Peyer's patch (tissue), 4 donors: ENCODE measurements at regions not wholly inside any gene's neighbourhood (a gene's known extent, or its start where the extent isn't known, plus 50 kb on each side); places are given as distances from the start of the nearest gene placed in this dataset.

ENCODE experiments used
- DNase-seq, 3 donors: peaks; one replicate each; pipeline ENCODE4 v3.0.0-alpha.2; 2017 to 2019
- H3K27ac ChIP-seq, 4 donors: fragments of 200-600 bp; sonication (generic); one replicate each; pipeline ENCODE4 v1.5.1; 2016 to 2019
- H3K27me3 ChIP-seq, 2 donors: fragments of 200-600 bp; sonication (generic); one replicate each; pipeline ENCODE4 v1.5.1; 2019
- H3K36me3 ChIP-seq, 3 donors: fragments of 200-600 bp; sonication (generic); one replicate each; pipeline ENCODE4 v1.5.1; 2016 to 2019
- H3K4me1 ChIP-seq, 4 donors: fragments of 200-600 bp; sonication (generic); one replicate each; pipeline ENCODE4 v1.5.1; 2016 to 2019
- H3K4me3 ChIP-seq, 4 donors: fragments of 200-600 bp; sonication (generic); 1 replicate in 3 of 4; 2 replicates in 1 of 4; pipeline ENCODE4 v1.5.1; 2016 to 2019; ENCODE audit warnings: mild to moderate bottlenecking in 1 of 4
- H3K9me3 ChIP-seq, 4 donors: fragments of 200-600 bp; sonication (generic); one replicate each; pipeline ENCODE4 v1.5.1; 2016 to 2019; ENCODE audit warnings: mild to moderate bottlenecking in 1 of 4
- POLR2A ChIP-seq, 2 donors: fragments of 450-650 bp; IDR thresholded peaks; one replicate each; pipeline ENCODE4 v1.5.1; 2017; ENCODE audit warnings: antibody characterized with exemption in 2 of 2, mild to moderate bottlenecking in 2 of 2, moderate library complexity in 2 of 2
- TF ChIP-seq, protein P1 (sequence below), 6 experiments: fragments of 450-650 bp in 4 of 6; fragments of 200-600 bp in 2 of 6; sonication (generic) in 1 of 6; IDR thresholded peaks; one replicate each; pipeline ENCODE4 v1.5.1; 2017 to 2019; ENCODE audit warnings: antibody characterized with exemption in 6 of 6, mild to moderate bottlenecking in 3 of 6, moderate library complexity in 1 of 6

DNA sequence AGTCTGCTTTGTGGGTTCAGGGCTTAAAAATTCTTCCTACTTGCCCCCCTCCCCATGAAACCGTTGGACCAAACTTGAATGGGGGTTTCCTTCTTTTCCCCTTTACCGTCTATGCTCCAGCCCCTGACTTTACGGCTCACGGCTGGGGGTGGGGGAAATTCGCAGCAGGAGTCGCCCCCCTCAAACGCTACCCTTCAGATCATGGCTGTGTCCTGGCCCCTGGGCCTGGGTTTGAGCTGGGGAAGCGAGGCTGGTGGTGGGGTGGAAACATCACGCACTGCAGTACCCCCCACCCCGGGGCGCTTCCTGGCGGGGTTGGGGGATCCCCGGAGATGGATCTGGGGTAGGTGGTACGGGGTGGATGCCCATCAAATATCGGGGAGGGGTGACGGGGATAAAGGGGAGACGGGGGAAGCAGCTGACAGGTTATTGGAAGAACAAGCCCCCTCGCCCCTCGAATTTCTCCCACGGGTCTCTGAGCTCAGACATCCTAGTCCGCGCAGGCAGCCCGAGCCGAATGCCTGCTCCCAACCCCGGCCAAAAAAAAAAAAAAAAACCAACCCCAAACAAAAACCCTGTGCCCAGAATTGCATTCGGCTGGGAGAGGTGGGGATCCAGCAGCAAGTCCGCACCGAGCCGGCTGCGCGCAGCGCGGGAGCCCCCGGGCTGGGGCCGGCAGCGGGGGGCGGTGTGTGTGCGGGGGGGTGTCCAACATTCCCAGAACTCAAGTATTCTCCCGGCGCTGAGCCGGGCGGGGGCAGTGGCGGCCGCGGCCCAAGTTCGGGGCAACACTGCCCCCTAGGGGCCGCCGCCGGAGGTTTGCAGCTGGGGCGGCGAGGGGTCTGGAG is 59.0 kb upstream of the ACOT11 start:
- Histone ChIP-seq H3K4me3 (peak overlapping the region; percentile 56 to 72 (median 63)), H3K9me3 (no peaks in the 10 kb centered on the region), H3K36me3 (no peaks in the 10 kb centered on the region), H3K4me1 (peaks cover 0 to 37% (median 10%) of the 10 kb centered on the region in 4 donors), H3K27ac (peak overlapping the region; percentile 81 to 92 (median 83)), H3K27me3 (no peaks in the 10 kb centered on the region)
- peak; percentile 76 to 90 (median 85) for DNase-seq
- peak in 1 of 2 donors; percentile 9 for TF ChIP-seq POLR2A (IDR thresholded peaks at IDR 0.05)
- TF ChIP-seq, protein P1, sequence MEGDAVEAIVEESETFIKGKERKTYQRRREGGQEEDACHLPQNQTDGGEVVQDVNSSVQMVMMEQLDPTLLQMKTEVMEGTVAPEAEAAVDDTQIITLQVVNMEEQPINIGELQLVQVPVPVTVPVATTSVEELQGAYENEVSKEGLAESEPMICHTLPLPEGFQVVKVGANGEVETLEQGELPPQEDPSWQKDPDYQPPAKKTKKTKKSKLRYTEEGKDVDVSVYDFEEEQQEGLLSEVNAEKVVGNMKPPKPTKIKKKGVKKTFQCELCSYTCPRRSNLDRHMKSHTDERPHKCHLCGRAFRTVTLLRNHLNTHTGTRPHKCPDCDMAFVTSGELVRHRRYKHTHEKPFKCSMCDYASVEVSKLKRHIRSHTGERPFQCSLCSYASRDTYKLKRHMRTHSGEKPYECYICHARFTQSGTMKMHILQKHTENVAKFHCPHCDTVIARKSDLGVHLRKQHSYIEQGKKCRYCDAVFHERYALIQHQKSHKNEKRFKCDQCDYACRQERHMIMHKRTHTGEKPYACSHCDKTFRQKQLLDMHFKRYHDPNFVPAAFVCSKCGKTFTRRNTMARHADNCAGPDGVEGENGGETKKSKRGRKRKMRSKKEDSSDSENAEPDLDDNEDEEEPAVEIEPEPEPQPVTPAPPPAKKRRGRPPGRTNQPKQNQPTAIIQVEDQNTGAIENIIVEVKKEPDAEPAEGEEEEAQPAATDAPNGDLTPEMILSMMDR (IDR thresholded peaks at IDR 0.05): peak; percentile 95 to 99 (median 97)

DNA sequence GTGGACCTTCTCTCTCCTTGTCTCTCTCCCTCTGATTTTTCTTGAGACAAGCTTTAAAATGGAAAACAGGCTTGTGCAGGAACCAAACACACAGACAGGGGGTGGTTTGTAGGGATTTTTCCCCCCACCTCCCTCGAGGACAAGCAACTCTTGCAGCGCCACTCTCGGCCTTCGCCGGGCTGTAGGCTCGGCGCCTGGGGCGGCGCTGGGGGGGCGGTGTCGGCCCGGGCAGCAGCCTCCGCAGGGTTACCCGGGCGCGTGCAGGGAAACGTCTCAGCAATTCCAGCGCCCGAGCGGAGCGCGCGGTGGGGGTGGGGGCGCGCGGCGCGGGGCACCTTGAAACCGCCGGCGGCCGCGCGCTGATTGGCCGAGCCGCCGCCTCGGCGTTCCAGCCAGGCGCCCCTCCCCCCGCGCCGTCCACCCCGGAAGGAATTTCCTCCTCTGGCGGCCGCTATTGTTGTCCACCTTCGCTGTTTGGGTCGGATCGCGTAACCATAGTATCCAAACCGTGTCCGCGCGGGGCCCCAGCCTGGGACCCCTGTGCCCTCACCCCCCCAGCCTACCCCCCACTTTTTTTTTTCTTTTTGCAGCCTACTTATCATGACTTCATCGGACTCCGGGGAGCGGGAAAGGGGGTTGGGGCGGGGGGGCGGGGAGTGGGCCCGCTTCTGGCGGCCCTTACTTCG is 59.8 kb upstream of the ACOT11 start:
- peaks cover 0 to 37% (median 10%) of the 10 kb centered on the region in 4 donors for H3K4me1 ChIP-seq

DNA sequence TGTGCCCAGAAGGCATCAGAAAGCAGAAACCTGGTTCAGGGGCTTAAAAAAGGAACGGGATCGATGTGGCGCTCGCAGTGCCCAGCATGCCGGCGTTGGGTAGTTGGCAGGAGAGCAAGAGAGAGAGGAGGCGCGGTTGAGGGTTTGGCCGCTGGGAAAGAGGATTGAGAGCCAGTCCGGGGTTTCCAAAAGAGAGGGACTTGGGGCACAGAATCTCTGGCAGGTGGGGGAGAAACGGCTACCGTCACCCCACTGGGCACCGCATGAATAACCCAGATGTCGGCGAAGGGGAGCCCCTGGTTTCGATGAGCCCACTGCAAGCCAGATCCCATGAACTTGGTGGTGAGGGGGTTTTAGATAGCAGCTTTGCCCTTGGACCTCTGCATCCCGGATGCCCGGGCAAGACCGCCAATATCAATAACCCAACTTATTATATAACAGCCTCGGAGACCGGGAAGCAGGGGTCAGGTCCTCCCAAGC is 60.4 kb upstream of the ACOT11 start:
- DNase-seq: peak; percentile 32 to 64 (median 53)
- Histone ChIP-seq H3K4me1 (peaks cover 0 to 37% (median 10%) of the 10 kb centered on the region in 4 donors), H3K27me3 (no peaks in the 10 kb centered on the region), H3K9me3 (no peaks in the 10 kb centered on the region), H3K36me3 (no peaks in the 10 kb centered on the region), H3K4me3 (peak overlapping the region; percentile 56 to 72 (median 63)), H3K27ac (peak overlapping the region; percentile 81 to 92 (median 83))
- TF ChIP-seq, protein P1 (IDR thresholded peaks at IDR 0.05): no peak
- no peak for TF ChIP-seq POLR2A (IDR thresholded peaks at IDR 0.05)

More for the DNA sequence above, 59.8 kb upstream of the ACOT11 start:
- H3K27me3 ChIP-seq: no peaks in the 10 kb centered on the region
- peak in 1 of 2 donors; percentile 38 for TF ChIP-seq POLR2A (IDR thresholded peaks at IDR 0.05)
- TF ChIP-seq, protein P1 (IDR thresholded peaks at IDR 0.05): peak; percentile 1 to 44 (median 26)
- H3K27ac ChIP-seq: peak overlapping the region; percentile 81 to 92 (median 83)
- peak overlapping the region; percentile 56 to 72 (median 63) for H3K4me3 ChIP-seq
- no peaks in the 10 kb centered on the region for H3K36me3 ChIP-seq
- H3K9me3 ChIP-seq: no peaks in the 10 kb centered on the region
- peak; percentile 82 to 96 (median 95) for DNase-seq

DNA sequence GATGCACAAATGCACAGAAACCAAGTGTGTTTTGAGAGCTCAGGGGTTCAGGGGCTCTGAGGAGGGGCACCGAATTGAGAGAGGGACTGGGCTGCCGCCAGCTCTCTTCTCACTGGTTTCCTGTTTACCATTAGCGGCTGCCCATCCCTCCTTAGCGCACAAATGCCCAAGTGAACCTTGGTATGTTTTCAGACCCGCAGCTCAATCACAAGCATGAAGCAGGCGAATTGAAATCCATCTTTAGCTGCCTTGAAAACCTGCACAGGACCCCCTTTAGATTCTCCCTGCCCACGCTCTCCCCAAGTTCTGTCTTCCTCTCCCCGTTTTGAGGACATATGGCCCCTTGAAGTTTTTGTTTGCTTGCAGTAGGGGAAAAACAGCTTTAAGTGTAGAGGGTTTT is 61.1 kb upstream of the ACOT11 start:
- Histone ChIP-seq H3K27ac (peak overlapping the region in 3 of 4 donors; percentile 81 to 92 (median 82)), H3K4me1 (peaks cover 0 to 37% (median 10%) of the 10 kb centered on the region in 4 donors), H3K27me3 (no peaks in the 10 kb centered on the region), H3K4me3 (no peak overlapping the region), H3K36me3 (no peaks in the 10 kb centered on the region), H3K9me3 (no peaks in the 10 kb centered on the region)
- TF ChIP-seq POLR2A (IDR thresholded peaks at IDR 0.05): no peak
- TF ChIP-seq, protein P1 (IDR thresholded peaks at IDR 0.05): no peak
- peak in 1 of 3 donors; percentile 58 for DNase-seq

DNA sequence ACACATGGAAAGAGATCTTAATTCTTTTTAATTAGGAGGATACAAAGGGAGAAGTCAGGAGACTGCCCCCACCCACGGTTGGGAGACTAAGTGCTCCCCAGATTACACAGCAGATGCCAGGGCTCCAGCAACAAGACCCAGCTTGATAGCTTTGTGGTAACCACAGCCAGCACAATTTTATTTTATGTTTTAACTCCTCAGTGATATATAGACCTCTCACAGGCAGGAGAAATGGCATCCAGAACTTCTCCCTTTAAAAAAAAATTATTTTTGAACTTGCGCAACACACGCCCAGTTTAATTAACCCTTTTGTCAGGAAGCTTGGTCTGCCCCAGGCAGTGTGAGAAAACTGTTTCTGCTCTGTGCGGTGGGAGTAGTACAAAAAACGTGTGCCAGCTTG is 62.6 kb upstream of the ACOT11 start:
- Histone ChIP-seq H3K36me3 (no peaks in the 10 kb centered on the region), H3K4me1 (peaks cover 0 to 38% (median 12%) of the 10 kb centered on the region in 4 donors), H3K9me3 (no peaks in the 10 kb centered on the region), H3K27ac (no peak overlapping the region), H3K27me3 (no peaks in the 10 kb centered on the region), H3K4me3 (no peak overlapping the region)
- no peak for DNase-seq
- TF ChIP-seq, protein P1 (IDR thresholded peaks at IDR 0.05): no peak
- no peak for TF ChIP-seq POLR2A (IDR thresholded peaks at IDR 0.05)
